Ovary (tissue), 7 donors: ENCODE measurements at regions not wholly inside any gene's neighbourhood (a gene's known extent, or its start where the extent isn't known, plus 50 kb on each side); places are given as distances from the start of the nearest gene placed in this dataset.

Source experiments
- DNase-seq, 5 donors: peaks; one replicate each; pipeline ENCODE4 v3.0.0-alpha.2; 2019 to 2020
- H3K27ac ChIP-seq, 2 donors: fragments of 200-600 bp; one replicate each; pipeline versions ENCODE4 v1.5.1 to v1.8.0; 2019 to 2022
- H3K27me3 ChIP-seq: fragments of 200-600 bp; one replicate; pipeline ENCODE4 v1.8.0; 2022
- H3K36me3 ChIP-seq: fragments of 200-600 bp; sonication (generic); one replicate; pipeline ENCODE4 v1.5.1; 2019
- H3K4me1 ChIP-seq: one replicate; pipeline ENCODE4 v1.8.1; 2013; ENCODE audit warnings: mild to moderate bottlenecking, moderate library complexity; ENCODE audit not compliant: insufficient read depth
- H3K4me3 ChIP-seq: fragments of 200-600 bp; sonication (generic); one replicate; pipeline ENCODE4 v1.5.1; 2017
- H3K9me3 ChIP-seq, 2 donors: fragments of 200-600 bp in 1 of 2; sonication (generic) in 1 of 2; one replicate each; pipeline versions ENCODE4 v1.5.1 to v1.8.1; 2013 to 2019; ENCODE audit warnings: mild to moderate bottlenecking in 1 of 2, moderate library complexity in 1 of 2
- EP300 ChIP-seq: sonication (generic); formaldehyde crosslinking; IDR thresholded peaks from one replicate; pipeline ENCODE4 v1.6.1; 2017; ENCODE audit warnings: antibody characterized with exemption
- POLR2A ChIP-seq: fragments of 450-650 bp; IDR thresholded peaks from one replicate; pipeline ENCODE4 v1.6.1; 2017; ENCODE audit warnings: antibody characterized with exemption, mild to moderate bottlenecking, moderate library complexity
- WGBS, 3 donors: extraction: QIAGEN DNeasy Blood & Tissue Kit in 1 of 3; methylation state at CpG; one replicate each; pipeline versions ENCODE4 v1.1.5 to v1.1.7; 2013 to 2017; 5-methylcytosine and 5-hydroxymethylcytosine counted together
- intact Hi-C, 4 donors: fragments of 100-400 bp; cut with DNase I; formaldehyde crosslinking; loops; one replicate each; pipeline versions ENCODE4 v1.11.0 to v1.15.1; 2022 to 2023
- TF ChIP-seq, protein P1 (sequence below), 3 donors: fragments of 450-650 bp in 2 of 3; fragments of 200-600 bp in 1 of 3; IDR thresholded peaks; one replicate each; pipeline versions ENCODE4 v1.5.1 to v1.8.0; 2016 to 2022; ENCODE audit warnings: antibody characterized with exemption in 3 of 3, mild to moderate bottlenecking in 1 of 3
- donor health status: DM: no; HTN: no; CAD: no; lungs with moderate emphysema.
- donor health status: DM: no; HTN: no; CAD: no.
- donor health status: Bipolar disorder and iron deficiency.
- donor health status: DM: no; HTN: no; CAD: no.
- donor health status: DM: yes; HTN: yes; CAD: no.

DNA sequence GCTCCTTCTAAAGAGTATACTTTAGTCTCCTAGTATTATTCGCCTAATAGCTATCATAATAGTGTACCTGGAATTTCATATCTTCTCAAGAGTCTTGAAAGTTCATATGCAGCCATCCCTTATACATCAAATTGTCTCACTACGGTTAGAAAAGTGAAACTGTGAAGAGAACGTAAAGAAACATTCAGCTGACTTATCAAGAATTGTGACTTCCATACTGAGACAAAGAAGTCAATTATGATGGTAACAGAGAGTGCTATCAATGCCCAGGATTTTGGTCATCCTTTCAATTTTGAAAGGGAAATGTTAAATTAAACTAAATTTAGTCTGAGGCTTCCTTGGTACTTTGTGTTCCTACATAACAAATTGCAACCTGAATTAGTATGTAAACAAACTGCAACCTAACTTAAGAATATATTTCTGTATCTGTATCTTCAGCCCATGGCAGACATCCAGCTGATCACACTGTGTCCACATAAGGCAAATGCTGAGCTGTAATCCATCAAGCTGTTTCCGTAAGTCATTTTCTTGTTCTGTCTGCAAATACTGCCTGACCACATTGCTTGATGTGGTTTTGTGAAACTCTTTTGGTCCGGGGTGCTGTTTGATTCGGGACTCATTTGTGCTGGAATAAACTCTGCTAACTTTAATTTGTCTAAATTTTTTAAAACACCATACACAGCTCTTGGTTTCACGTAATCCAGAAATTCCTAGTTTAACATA lies 469.6 kb downstream of the SI start:
- DNase-seq, result no peak
- no peak for TF ChIP-seq POLR2A
- no peak for TF ChIP-seq EP300
- TF ChIP-seq, protein P1, sequence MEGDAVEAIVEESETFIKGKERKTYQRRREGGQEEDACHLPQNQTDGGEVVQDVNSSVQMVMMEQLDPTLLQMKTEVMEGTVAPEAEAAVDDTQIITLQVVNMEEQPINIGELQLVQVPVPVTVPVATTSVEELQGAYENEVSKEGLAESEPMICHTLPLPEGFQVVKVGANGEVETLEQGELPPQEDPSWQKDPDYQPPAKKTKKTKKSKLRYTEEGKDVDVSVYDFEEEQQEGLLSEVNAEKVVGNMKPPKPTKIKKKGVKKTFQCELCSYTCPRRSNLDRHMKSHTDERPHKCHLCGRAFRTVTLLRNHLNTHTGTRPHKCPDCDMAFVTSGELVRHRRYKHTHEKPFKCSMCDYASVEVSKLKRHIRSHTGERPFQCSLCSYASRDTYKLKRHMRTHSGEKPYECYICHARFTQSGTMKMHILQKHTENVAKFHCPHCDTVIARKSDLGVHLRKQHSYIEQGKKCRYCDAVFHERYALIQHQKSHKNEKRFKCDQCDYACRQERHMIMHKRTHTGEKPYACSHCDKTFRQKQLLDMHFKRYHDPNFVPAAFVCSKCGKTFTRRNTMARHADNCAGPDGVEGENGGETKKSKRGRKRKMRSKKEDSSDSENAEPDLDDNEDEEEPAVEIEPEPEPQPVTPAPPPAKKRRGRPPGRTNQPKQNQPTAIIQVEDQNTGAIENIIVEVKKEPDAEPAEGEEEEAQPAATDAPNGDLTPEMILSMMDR (IDR thresholded peaks at IDR 0.05), result no peak
- WGBS, 3 donors, result 44 to 54% (median 51%) methylated on average over 7 of the region's 7 CpGs
- Histone ChIP-seq H3K4me1 (no peaks in the 10 kb centered on the region), H3K27ac (no peak overlapping the region), H3K27me3 (no peaks in the 10 kb centered on the region), H3K9me3 (no peaks in the 10 kb centered on the region), H3K4me3 (no peak overlapping the region), H3K36me3 (no peaks in the 10 kb centered on the region)
- intact Hi-C loops, result no loop called here

- no peaks in the 10 kb centered on the region for H3K9me3 ChIP-seq
- H3K27ac ChIP-seq, result no peak overlapping the region
- no peak for DNase-seq
- no peak overlapping the region for H3K4me3 ChIP-seq
- H3K27me3 ChIP-seq, result no peaks in the 10 kb centered on the region
- WGBS, 3 donors, result 37 to 42% (median 37%) methylated on average over 4 of the region's 4 CpGs
- intact Hi-C loops, result no loop called here
- H3K4me1 ChIP-seq, result no peaks in the 10 kb centered on the region
- no peak for TF ChIP-seq EP300
- TF ChIP-seq POLR2A, result no peak
- TF ChIP-seq, protein P1 (IDR thresholded peaks at IDR 0.05), result no peak
- H3K36me3 ChIP-seq, result no peaks in the 10 kb centered on the region
These were observed 473.6 kb downstream of the SI start for GRCh38 chr3:164604687-164605086.

DNA sequence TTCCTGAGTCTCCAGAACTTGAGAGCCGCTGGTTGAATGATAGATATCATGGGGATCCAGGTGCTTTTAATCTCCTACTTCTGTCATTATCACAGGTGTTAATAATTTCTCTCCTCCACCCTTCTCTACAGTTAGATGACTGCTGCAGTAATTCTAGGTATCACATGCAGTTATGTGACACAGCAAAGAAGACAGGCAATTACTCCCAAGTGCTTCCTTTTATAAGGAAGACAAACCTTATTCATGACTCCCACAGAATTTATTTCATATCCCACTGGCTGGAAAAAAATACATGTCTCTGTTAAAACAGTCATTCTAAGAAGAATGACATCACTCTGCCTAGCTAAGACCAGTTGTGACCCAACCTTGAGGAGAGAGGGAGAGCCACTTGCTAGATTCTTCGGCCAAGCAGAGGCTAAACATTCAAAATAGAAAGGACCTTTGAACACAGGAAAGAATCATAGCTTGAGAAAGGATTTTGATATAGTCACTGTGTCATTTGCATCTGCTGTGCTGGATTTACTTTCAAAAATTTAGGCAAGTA lies 500.6 kb downstream of the SI start:
- no peaks in the 10 kb centered on the region for H3K27me3 ChIP-seq
- intact Hi-C loops, result no loop called here
- no peaks in the 10 kb centered on the region for H3K4me1 ChIP-seq
- H3K9me3 ChIP-seq, result no peaks in the 10 kb centered on the region
- no peak for DNase-seq
- H3K4me3 ChIP-seq, result no peak overlapping the region
- H3K27ac ChIP-seq, result no peak overlapping the region
- TF ChIP-seq EP300 (no peak), POLR2A (no peak)
- TF ChIP-seq, protein P1 (IDR thresholded peaks at IDR 0.05), result no peak
- H3K36me3 ChIP-seq, result no peaks in the 10 kb centered on the region
- 90 to 93% (median 91%) methylated on average over 2 of the region's 2 CpGs for WGBS, 3 donors

DNA sequence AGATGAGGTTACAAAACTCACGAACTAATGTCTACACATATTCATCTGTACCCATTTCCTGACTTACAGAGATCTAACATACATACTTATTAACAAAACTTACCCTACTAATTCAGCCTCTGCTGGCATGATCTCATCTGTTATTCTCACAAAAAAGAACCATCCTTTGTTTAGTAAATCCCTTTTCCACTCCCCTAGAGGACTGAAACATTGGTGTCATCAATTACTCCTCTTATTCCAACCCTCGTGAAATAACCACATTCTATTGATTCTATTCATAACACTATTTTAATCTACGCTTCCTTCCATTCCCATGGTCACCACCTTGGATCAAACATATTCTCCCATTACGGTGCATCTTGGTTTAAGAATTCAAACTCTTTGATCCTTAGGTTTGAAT lies 505.9 kb downstream of the SI start:
- Histone ChIP-seq H3K27me3 (no peaks in the 10 kb centered on the region), H3K9me3 (no peaks in the 10 kb centered on the region), H3K27ac (no peak overlapping the region), H3K4me3 (no peak overlapping the region), H3K4me1 (no peaks in the 10 kb centered on the region), H3K36me3 (no peaks in the 10 kb centered on the region)
- intact Hi-C loops, result no loop called here
- WGBS, 3 donors, result 90 to 97% (median 94%) methylated on average over 4 of the region's 4 CpGs
- no peak for TF ChIP-seq EP300
- TF ChIP-seq, protein P1 (IDR thresholded peaks at IDR 0.05), result no peak
- DNase-seq, result no peak
